HG03558 (cell line): ENCODE measurements at regions not wholly inside any gene's neighbourhood (a gene's known extent, or its start where the extent isn't known, plus 50 kb on each side); places are given as distances from the start of the nearest gene placed in this dataset.

ENCODE experiments used
- ATAC-seq: cut with Tn5 transposase; IDR thresholded peaks from one replicate; pipeline ENCODE4 v1.9.1; 2021; ENCODE audit warnings: moderate number of reproducible peaks; ENCODE audit not compliant: unreplicated experiment; ENCODE audit errors: extremely low read depth

DNA sequence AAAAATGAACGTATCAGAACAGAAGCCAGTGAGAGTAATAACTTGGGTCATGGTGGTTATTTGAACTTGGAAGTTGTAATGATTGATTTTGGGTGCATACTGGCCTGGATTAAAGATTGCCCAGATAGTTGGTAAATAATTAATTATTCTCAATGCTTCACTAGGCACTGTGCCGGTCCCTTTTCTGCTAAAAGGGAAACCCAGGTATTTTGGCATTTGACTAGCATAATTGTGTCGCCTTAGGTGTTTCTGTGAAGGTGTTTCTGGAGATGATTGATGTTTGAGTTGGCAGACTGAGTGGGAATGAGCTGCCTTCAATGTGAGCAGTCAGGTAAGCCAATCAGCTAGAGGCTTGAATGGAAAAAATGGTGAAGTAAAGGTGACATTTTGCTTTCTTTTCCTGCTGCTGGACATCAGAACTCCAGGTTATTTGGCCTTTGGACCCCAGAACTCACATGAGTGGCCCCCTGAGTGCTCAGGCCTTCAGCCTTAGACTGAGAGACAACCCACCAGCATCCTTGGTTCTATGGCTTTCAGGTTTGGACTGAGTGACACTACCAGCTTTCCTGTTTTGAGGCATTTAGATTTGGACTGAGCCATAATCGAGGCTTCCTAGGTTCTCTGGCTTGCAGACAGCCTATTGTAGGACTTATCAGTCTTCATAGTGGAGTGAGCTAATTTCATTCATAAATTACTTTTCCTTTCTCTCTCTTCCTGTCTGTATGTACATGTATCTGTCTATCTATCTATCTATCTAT lies 120.7 kb upstream of the PAPPA start:
- ATAC-seq, result no peak

DNA sequence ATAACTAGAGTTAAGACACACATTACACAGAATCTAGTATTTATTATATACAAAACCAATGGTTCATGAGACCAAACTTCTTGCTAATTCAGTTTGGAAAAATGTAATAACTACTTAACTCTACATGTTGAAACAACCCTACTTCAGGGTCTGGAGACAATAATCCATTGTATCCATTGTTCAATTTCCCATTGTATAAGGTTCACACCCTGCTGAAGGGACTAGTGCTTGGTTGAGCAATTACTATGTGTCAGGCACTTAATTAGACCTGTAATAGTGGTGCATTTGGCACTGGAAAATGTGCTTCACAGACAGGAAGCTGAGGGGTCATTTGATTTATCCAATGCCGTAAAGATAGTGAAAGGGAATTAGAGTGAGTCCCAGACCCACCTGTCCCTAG lies 114.3 kb upstream of the PAPPA start:
- ATAC-seq, result no peak

DNA sequence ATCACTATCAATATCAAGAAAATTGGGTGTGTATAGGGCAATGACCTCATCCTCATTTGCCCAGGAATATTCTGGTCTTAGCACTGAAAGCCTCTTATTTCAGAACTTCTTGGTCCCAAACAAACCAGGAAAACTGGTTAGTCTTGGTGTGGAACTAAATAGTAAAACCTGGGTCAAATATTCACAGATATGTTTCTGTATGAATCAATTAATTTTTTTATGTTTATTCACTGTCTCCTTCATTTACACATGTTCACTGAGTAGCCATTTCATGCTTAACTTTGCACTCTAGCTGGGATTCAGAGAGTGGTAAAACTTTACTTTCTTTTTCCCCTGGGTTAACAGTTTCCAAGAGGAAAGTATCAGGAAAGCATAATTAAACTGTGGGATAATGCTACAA lies 113.7 kb upstream of the PAPPA start:
- ATAC-seq, result no peak

DNA sequence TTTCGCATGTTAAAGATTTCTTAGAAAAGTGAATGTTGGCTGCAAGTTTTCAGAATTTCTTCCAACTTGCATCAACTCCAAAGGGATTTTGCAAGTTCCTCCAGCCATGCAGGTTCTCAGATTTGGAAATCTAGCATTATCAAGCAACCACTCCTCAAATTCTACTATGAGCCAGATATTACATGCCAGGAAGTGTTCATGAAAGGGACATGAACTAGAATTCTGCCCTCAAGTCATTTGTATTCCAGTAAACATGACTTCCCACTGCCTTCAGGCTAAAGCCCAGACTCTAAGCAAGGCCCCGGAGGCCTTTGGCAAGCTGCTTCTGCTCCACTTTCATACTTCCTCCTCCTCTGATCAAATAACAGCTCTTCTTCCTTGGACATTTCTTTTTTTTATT lies 111.3 kb upstream of the PAPPA start:
- no peak for ATAC-seq

DNA sequence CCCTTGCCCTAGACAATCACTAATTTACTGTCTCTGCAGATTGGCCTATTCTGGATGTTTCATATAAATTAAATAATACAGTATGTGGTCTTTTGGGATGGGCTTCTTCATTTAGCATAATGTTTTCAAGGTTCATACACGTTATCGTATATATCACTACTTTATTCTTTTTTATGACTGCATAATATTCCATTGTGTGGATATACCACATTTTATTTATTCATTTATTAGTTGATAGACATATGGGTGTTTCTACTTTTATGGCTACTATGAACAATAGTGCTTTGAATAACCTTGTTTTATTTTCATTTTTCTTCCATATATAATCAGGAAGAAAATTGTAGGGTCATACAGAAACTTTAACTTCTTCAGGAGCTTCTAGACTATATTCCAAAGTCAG lies 108.5 kb upstream of the PAPPA start:
- ATAC-seq, result no peak

DNA sequence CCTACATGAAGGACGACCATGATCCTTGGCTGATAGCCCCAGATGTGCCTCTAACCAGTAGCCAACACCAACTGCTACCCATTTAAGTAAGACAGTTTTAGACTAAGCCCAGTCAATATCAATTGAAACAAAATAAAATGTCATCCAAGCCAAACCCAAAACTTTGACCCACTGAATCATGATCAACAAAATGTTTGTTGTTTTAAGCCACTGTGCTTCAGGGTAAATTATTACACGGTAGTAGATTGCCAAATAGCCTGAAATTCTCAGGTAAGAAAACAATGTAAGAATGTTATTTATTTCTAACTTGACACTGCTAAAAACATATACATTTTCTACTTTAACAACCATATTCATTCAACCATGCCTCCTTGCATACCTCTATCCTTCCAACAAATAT lies 105.5 kb upstream of the PAPPA start:
- ATAC-seq, result no peak

DNA sequence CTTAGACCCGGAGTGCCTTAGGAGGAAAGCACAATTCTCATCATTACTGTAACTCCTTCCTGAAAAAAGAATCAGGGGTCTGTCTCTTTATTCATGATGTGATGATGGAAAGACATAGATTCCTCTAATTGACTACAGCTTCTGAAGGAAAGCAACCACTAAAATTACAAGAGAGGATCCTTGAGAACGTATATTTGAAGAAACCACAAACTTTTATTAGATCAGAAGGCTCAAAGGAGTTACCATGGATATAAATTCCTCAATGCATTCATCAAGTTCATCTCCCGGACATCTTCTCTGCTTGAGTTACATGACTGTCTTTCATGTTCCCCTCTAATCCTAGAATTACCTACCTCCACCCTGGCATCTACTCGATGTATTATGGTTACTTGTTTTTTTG lies 104.1 kb upstream of the PAPPA start:
- no peak for ATAC-seq

DNA sequence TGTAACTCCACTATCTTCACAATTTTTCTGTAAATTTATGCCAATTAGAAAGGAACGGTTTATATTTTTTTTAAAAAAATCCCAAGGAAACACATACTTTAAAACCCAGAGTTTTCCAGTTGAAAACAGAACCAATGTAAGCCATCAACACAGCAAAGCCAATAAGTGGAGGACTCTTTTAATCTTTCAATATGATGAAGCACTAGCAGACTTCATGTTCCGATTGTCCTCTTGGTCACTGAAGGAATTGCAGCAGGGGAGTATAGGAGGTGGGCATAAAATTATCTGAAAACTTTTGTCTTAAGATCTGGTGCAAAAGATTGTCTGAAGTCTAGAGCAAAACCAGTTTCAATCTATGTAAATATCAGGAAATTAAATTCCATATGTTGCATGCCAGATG lies 102.1 kb upstream of the PAPPA start:
- no peak for ATAC-seq

DNA sequence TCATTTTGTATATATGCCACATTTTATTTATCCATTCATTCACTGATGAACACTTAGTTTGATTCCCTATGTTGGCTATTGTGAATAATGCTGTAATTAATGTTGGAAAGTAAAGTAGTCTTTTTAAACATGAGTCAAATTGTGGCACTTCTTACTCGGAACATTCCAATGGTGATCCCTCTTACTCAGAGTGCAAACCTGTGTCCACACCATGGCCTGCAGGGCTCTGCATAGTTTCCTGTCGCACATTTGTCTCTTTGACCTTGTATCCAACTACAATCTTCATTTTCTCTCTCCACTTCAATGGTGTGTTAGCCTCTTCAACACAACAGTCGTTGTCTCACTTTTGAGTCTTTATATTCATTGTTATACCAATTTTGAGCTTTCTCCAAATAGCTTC lies 98.1 kb upstream of the PAPPA start:
- no peak for ATAC-seq

DNA sequence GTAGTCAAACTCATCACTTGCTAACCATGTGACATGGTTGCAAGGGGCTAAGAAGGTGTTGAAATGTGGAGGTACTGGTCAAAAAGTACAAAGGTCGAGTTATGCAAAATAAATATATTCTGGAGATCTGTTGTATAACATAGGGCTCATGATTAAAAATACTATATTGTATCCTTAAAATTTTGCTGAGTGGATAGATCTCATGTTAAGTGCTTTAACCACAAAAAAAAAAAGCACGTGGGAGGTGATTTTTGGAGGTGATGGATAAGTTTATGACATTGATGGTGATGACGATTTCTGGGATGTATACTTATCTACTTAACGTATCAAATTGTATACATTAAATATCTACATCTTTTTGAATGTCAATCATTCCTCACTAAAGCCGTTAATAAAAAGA lies 96.2 kb upstream of the PAPPA start:
- no peak for ATAC-seq

DNA sequence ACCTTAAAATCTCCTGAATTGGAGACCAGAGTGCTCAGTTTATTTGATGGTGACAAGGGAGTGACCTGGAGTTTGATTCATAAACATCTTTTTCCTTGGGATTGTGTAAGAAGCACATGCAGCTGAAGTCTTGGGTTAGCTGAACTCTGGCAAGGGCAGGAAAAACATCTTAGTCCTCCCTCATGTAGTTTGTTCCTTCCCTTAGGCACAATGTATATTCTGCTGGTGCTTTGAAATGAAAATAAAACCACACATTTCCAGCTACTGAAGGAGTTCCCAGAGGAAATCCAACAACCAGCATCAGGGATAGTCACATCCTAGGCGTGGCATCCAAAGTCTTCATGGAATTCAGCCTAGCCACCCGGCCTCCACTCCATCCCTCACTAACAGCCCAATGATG lies 95.2 kb upstream of the PAPPA start:
- ATAC-seq, result no peak

DNA sequence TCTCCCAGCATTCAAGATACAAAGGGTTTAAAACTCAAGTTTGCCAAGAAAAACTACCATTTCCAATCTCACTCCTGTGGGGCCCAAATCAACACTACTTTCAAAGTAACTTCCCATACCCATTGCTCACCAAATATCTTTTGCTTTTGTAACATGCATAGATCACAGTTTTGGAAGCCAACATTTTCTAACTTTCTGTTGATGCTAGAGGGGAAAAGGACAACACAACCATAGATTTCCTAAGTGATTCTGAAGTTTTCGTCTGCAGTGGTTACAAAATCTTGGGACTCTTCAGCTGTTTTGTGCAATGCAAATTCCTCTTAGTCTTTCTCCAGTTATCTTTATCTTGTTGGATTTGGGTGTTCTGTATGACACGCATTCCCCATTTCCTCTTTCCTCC lies 94.1 kb upstream of the PAPPA start:
- no peak for ATAC-seq

DNA sequence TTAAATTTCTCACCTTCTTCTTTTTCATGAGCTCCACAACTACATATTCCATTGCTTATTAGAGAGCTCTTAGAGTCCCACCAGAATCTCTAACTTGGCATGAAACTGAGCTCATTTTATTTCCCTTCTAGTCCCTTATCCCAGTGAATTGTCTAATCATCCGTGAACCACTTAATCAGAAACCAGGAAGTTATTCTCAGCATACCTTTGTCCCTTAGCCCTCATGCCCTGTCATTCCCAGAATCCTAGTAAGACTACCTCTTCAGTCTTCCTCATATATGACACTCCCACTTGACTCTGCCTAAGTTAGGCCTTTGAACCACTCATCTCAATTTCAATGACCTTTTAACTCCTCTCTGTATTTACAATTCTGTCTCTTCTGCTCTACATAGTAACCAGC lies 93.0 kb upstream of the PAPPA start:
- no peak for ATAC-seq

DNA sequence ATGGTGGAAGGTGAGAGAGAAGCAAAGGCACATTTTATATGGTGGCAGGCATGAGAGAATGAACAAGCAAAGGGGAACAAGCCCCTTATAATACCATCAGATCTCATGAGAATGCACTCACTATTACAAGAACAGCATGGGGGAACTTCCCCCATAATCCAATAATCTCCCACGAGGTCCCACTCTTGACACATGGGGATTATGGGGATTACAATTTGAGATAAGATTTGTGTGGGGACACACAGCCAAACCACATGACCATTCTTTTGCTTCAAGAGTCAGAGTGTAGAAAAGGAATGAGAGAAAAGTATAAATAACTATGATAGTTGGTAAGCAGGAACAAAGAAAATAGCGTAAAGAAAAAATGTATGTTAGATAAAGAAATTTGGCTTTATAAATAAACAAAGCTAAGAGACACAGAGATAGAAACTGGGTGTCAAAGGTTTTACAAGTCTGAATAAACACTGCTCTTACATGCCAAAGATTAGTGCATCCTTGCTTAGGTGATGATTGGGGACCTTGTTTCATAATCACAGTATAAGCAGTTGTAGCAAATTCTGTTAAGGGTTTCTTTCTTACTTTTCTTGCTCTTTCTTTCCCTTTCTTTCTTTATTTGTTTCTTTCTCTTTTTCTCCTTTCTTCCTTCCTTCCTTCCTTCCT lies 91.9 kb upstream of the PAPPA start:
- no peak for ATAC-seq

DNA sequence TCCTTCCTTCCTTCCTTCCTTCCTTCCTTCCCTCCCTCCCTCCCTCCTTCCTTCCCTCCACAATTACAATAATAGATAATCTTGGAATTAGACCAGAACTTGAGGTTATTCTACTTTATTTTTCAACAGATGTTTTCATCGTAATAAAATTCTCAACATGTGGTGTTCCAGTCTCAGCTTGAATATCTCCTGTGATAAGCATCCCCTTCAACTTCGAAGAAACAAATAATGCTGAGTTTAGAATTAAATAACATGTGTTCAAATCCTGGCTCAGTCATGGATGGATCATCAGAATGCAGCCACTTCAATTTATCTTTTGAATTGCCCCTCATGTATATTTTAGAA lies 91.4 kb upstream of the PAPPA start:
- no peak for ATAC-seq

DNA sequence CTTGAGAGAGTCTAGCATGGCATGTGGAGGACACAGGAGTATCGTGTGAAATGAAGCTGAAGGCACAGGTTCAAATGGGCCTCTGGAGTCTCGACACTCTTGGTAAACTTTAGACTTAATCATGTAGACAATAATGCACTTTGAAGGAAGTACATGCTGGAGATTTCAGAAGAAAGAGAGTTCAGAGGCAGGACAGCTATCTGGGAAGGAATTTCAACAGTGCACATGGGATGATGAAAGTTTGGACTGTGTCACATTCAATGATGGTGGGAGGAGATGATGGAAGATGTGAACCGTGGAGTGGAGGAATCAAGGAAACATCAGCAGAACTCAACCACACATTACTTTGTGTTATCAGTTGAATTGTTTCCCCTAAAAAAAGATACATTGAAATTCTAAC lies 88.6 kb upstream of the PAPPA start:
- no peak for ATAC-seq

DNA sequence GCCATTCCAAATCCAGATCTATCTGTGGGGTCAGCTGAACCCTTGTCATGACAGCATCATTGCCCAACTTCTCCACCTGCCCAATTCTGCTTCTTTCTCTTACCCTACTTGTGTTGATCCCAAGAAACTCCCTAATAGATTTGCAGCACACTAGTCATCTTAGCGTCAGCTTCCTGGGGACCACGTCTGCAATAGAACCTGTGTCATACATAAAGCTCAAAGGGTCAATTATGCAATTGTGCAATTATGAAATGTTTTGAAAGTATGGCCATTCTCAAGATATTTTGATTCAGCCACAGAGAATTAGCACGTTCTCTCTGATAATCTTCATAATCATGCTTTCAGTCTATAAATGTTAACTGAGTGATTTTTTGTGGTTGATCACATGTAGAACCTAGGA lies 87.4 kb upstream of the PAPPA start:
- no peak for ATAC-seq

DNA sequence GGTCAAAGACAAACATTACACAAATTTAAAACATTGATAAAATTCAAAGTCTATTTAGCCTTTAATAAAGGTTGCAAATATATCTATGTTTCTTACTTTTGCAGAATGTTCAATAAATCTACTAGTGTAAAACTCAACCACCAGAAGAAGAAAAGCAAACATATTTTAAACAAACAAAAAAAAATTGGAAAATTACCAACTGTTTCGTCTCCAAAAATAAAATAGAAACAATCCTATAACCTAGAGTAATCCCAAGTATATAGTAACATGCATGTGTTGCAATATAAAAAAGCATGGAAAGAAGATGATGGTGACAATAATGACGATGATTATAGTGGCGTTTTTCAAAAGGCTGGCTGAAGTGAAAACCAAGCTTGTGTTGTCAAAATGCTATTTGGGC lies 86.0 kb upstream of the PAPPA start:
- ATAC-seq, result no peak

DNA sequence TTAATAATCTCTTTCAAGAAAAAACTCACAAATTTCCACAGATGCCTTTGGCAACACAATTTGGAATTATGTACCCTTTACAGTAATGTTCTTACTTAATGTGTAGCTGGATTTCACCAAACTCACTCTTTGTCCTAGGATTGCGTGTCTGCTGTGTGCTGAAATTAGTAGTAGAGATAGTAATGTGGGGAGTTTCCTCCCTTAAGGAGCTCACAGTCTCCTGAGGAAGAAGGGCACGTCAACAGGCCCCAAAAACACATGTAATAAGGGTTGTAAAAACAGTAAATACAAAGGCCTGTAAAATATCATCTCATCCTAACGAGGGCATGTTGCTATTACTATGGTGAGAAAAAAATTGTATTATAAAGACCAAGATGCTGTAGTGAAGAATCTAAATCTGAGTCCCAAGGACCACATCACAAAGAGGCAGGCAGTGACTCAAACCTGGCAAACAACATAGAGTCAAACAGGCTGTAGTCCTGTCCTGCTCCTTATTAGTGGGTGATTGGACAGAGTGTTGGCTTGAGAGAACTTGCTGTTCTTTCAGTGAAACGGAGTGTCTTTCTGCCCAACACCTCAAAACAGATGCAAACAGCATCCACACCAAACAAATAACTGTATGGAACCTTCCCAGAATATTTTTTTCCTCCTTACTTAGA lies 83.2 kb upstream of the PAPPA start:
- no peak for ATAC-seq

DNA sequence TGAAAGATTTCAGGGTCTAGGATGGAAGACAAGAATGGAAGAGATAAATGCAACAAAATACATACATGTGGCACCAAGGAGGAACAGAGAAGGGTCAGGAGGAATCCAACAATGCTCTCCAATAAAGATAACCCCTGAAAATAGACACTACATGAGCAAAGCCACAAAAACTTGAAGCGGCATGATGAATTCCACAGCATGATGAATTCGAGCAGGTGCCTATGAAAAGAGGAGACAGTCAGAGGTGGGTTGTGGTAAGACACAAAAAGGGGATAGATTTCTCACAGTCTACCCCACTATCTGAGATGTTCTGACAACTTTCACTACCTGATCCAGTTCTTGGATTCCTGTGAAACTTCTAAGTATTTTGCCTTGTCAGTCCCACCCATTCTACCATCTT lies 81.5 kb upstream of the PAPPA start:
- ATAC-seq, result no peak

DNA sequence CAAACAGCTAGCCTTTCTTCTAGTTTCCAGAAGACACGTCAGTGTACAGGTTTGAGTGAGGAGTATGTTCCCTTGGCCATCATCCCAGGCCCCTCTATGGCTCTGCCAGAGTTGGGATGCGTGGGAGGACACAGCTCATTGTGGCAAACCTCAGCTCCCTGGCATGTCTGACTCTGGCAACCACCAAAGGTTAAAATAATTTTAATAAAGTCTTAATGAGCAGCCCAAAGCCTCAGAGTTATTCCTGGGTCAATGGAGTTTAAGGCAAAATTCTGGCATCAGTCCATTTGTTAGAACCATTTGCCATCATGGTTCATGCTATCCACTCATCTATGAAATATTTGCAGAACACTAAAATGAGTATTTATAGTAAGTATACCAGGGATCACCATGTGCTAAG lies 79.8 kb upstream of the PAPPA start:
- ATAC-seq, result no peak

DNA sequence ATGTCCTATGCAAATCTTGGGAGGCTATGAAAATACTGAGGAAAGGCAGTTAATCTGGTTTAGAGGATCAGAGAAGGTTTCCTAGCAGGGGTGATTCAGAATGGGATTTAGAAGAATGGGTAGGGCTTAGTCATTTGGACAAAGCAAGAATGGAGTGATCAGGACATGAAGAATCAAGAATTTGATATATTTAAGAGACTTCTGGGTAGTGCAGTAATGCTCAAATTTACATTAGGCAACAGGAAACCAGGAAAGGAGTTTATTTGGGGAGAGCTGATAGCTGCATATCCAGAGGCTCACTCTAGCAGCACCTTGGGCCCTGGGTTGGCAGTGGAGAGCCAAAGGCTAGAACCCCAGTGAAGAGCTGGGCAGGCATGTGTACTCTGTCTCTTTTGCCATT lies 78.9 kb upstream of the PAPPA start:
- no peak for ATAC-seq
